Right lobe of liver (tissue), 6 donors: ENCODE measurements at regions not wholly inside any gene's neighbourhood (a gene's known extent, or its start where the extent isn't known, plus 50 kb on each side); places are given as distances from the start of the nearest gene placed in this dataset.

Source experiments
- ATAC-seq, 4 donors: fragments of 200-7000 bp; cut with Tn5 transposase; one replicate each; pipeline ENCODE4 v1.9.1; 2020; ENCODE audit warnings: mild to moderate bottlenecking in 4 of 4, moderate library complexity in 4 of 4
- DNase-seq, 3 donors: peaks; one replicate each; pipeline ENCODE4 v3.0.0-alpha.2; 2020
- H3K27ac ChIP-seq, 3 donors: fragments of 200-600 bp; one replicate each; pipeline ENCODE4 v1.8.0; 2022
- H3K27me3 ChIP-seq, 2 donors: fragments of 200-600 bp; one replicate each; pipeline ENCODE4 v1.8.0; 2022
- H3K36me3 ChIP-seq, 4 donors: fragments of 200-600 bp; sonication (generic) in 1 of 4; one replicate each; pipeline versions ENCODE4 v1.5.1 to v1.8.0; 2017 to 2022; ENCODE audit warnings: control low read depth in 1 of 4
- H3K4me1 ChIP-seq, 4 donors: fragments of 200-600 bp; sonication (generic) in 1 of 4; one replicate each; pipeline versions ENCODE4 v1.5.1 to v1.8.0; 2017 to 2022; ENCODE audit warnings: control low read depth in 1 of 4
- H3K4me3 ChIP-seq, 3 donors: fragments of 200-600 bp; one replicate each; pipeline ENCODE4 v1.8.0; 2022
- H3K9me3 ChIP-seq, 4 donors: fragments of 200-600 bp; sonication (generic) in 1 of 4; one replicate each; pipeline versions ENCODE4 v1.5.1 to v1.8.0; 2017 to 2022; ENCODE audit warnings: control low read depth in 1 of 4
- CTCF ChIP-seq, 4 donors: fragments of 200-600 bp in 3 of 4; fragments of 450-650 bp in 1 of 4; IDR thresholded peaks; one replicate each; pipeline versions ENCODE4 v1.5.1 to v1.8.0; 2016 to 2022; ENCODE audit warnings: antibody characterized with exemption in 4 of 4, mild to moderate bottlenecking in 2 of 4
- POLR2A ChIP-seq: fragments of 450-650 bp; IDR thresholded peaks from one replicate; pipeline ENCODE4 v1.6.1; 2017; ENCODE audit warnings: antibody characterized with exemption, mild to moderate bottlenecking
- WGBS: methylation state at CpG from one replicate; pipeline ENCODE4 v1.1.6; 2018; ENCODE audit warnings: low coverage, low lambda C conversion rate; ENCODE audit not compliant: insufficient coverage; ENCODE audit errors: missing lambda C conversion rate; 5-methylcytosine and 5-hydroxymethylcytosine counted together
- intact Hi-C, 2 donors: fragments of 100-400 bp; cut with DNase I; formaldehyde crosslinking; loops; one replicate each; pipeline versions ENCODE4 v1.11.2 to v1.14.1; 2022
- donor health status: DM: no; HTN: yes; CAD: no.
- donor health status: DM: no; HTN: no; CAD: no.
- donor health status: DM: no; HTN: no; CAD: no.
- donor health status: DM: no; HTN: yes; CAD: no.
- donor health status: DM: no; HTN: yes; CAD: no.

- intact Hi-C loops, result no loop called here
- no peaks in the 10 kb centered on the region for H3K9me3 ChIP-seq
- 27% methylated on average over 3 of the region's 10 CpGs for WGBS
- no peak for ATAC-seq
- H3K27me3 ChIP-seq, result no peaks in the 10 kb centered on the region
- H3K27ac ChIP-seq, result no peak overlapping the region
- DNase-seq, result no peak
- H3K4me1 ChIP-seq, result no peaks in the 10 kb centered on the region
- no peaks in the 10 kb centered on the region for H3K36me3 ChIP-seq
- H3K4me3 ChIP-seq, result no peak overlapping the region
- TF ChIP-seq POLR2A (no peak), CTCF (IDR thresholded peaks at IDR 0.05) (no peak)
Observed at GRCh38 chr1:37265786-37266667, 208.4 kb upstream of the ZC3H12A start.

GRCh38 chr1:37267111-37267835 is 207.1 kb upstream of the ZC3H12A start:
- Histone ChIP-seq H3K4me3 (no peak overlapping the region), H3K9me3 (no peaks in the 10 kb centered on the region), H3K27me3 (no peaks in the 10 kb centered on the region), H3K36me3 (no peaks in the 10 kb centered on the region), H3K27ac (no peak overlapping the region), H3K4me1 (no peaks in the 10 kb centered on the region)
- no peak for TF ChIP-seq CTCF (IDR thresholded peaks at IDR 0.05)
- TF ChIP-seq POLR2A, result no peak
- ATAC-seq (no peak), DNase-seq (no peak)
- intact Hi-C loops, result no loop called here
- 47% methylated on average over 4 of the region's 10 CpGs for WGBS

GRCh38 chr1:37270639-37271038 is 203.7 kb upstream of the ZC3H12A start:
- Histone ChIP-seq H3K4me1 (no peaks in the 10 kb centered on the region), H3K27ac (no peak overlapping the region), H3K36me3 (no peaks in the 10 kb centered on the region), H3K4me3 (no peak overlapping the region), H3K9me3 (no peaks in the 10 kb centered on the region), H3K27me3 (no peaks in the 10 kb centered on the region)
- intact Hi-C loops, result no loop called here
- WGBS, result 14% methylated on average over 2 of the region's 3 CpGs
- no peak for TF ChIP-seq POLR2A
- TF ChIP-seq CTCF (IDR thresholded peaks at IDR 0.05), result no peak
- DNase-seq (no peak), ATAC-seq (no peak)

- ATAC-seq (no peak), DNase-seq (no peak)
- TF ChIP-seq POLR2A (no peak), CTCF (IDR thresholded peaks at IDR 0.05) (no peak)
- H3K4me1 ChIP-seq, result no peaks in the 10 kb centered on the region
- intact Hi-C loops, result no loop called here
- no peaks in the 10 kb centered on the region for H3K36me3 ChIP-seq
- H3K4me3 ChIP-seq, result no peak overlapping the region
- no peak overlapping the region for H3K27ac ChIP-seq
- 35% methylated on average over 2 of the region's 8 CpGs for WGBS
- H3K27me3 ChIP-seq, result no peaks in the 10 kb centered on the region
- H3K9me3 ChIP-seq, result no peaks in the 10 kb centered on the region
Observed at GRCh38 chr1:37272626-37273025, 201.8 kb upstream of the ZC3H12A start.
